K562 (cell line): ENCODE measurements at regions not wholly inside any gene's neighbourhood (a gene's known extent, or its start where the extent isn't known, plus 50 kb on each side); places are given as distances from the start of the nearest gene placed in this dataset.

ENCODE experiments used
- CBX3 ChIP-seq, 2 experiments: IDR thresholded peaks; 1 replicate in 1 of 2; 2 replicates in 1 of 2; pipeline ENCODE4 v1.6.1; 2012; ENCODE audit warnings: inconsistent platforms in 2 of 2, low read length in 2 of 2, borderline replicate concordance in 1 of 2, control low read depth in 1 of 2
- CTCF ChIP-seq, 3 experiments: IDR thresholded peaks in 2 of 3; conservative IDR thresholded peaks in 1 of 3; 2 replicates each; pipeline ENCODE4 v1.5.1; 2011 to 2012; ENCODE audit warnings: low read length in 3 of 3, mild to moderate bottlenecking in 3 of 3, control low read depth in 2 of 3, improper control_type of control experiment in 1 of 3, inconsistent platforms in 1 of 3, low read depth in 1 of 3, mixed read lengths in 1 of 3, moderate library complexity in 1 of 3; ENCODE audit not compliant: insufficient read depth in 2 of 3
- EP300 ChIP-seq: IDR thresholded peaks from 2 replicates; pipeline ENCODE4 v1.6.1; 2012; ENCODE audit warnings: low read length, improper control_type of control experiment
- FOXK2 ChIP-seq, 2 experiments: fragments of 450-650 bp; IDR thresholded peaks in 1 of 2; conservative IDR thresholded peaks in 1 of 2; 2 replicates each; pipeline ENCODE4 v1.6.1; 2016; ENCODE audit warnings: low read depth in 2 of 2, mild to moderate bottlenecking in 1 of 2
- HMBOX1 ChIP-seq: sonication (generic); IDR thresholded peaks from 2 replicates; pipeline ENCODE4 v1.6.1; 2016
- JUND ChIP-seq, 2 experiments: IDR thresholded peaks; 2 replicates in 1 of 2; 3 replicates in 1 of 2; pipeline ENCODE4 v1.6.1; 2011; ENCODE audit warnings: borderline replicate concordance in 2 of 2, low read depth in 2 of 2, low read length in 2 of 2, improper control_type of control experiment in 1 of 2, missing biosample characterization in 1 of 2, missing genetic modification characterization in 1 of 2, missing genetic modification reagents in 1 of 2
- NR1H2 ChIP-seq: sonication (generic); formaldehyde crosslinking; IDR thresholded peaks from 2 replicates; pipeline ENCODE4 v1.4.0; 2020; ENCODE audit warnings: mild to moderate bottlenecking, missing genetic modification reagents
- POLR2A ChIP-seq: fragments of 450-650 bp; conservative IDR thresholded peaks from 2 replicates; pipeline ENCODE4 v1.6.1; 2016
- POLR2H ChIP-seq: IDR thresholded peaks from 2 replicates; pipeline ENCODE4 v1.6.1; 2016; ENCODE audit warnings: missing genetic modification characterization, low read depth, mild to moderate bottlenecking, control low read depth, missing compliant biosample characterization, moderate library complexity
- SMARCE1 ChIP-seq: fragments of 450-650 bp; IDR thresholded peaks from 2 replicates; pipeline ENCODE4 v1.7.1; 2016; ENCODE audit warnings: mild to moderate bottlenecking
- TEAD1 ChIP-seq, 2 experiments: fragments of 450-650 bp in 1 of 2; sonication (generic) in 1 of 2; formaldehyde crosslinking; IDR thresholded peaks; 2 replicates each; pipeline versions ENCODE4 v1.4.0 to v1.8.0; 2020 to 2022; ENCODE audit warnings: mild to moderate bottlenecking in 2 of 2, missing genetic modification reagents in 1 of 2
- U2AF1 ChIP-seq: fragments of 200-400 bp; formaldehyde crosslinking; optimal IDR thresholded peaks from 2 replicates; pipeline ENCODE3; 2017; ENCODE audit warnings: mild to moderate bottlenecking, low read depth, low read length, moderate library complexity
- YY1 ChIP-seq, 3 experiments: IDR thresholded peaks; 2 replicates each; pipeline ENCODE4 v1.6.1; 2011; ENCODE audit warnings: low read length in 2 of 3, mild to moderate bottlenecking in 2 of 3, moderate library complexity in 2 of 3, borderline replicate concordance in 1 of 3, control low read depth in 1 of 3, low read depth in 1 of 3; ENCODE audit not compliant: insufficient read depth in 3 of 3, insufficient replicate concordance in 2 of 3, control insufficient read depth in 1 of 3, insufficient read length in 1 of 3; ENCODE audit errors: extremely low read depth in 1 of 3
- TF ChIP-seq, protein P1 (sequence below): fragments of 150-350 bp; conservative IDR thresholded peaks from 2 replicates; pipeline ENCODE4 v1.6.1; 2014; ENCODE audit warnings: low read length

DNA sequence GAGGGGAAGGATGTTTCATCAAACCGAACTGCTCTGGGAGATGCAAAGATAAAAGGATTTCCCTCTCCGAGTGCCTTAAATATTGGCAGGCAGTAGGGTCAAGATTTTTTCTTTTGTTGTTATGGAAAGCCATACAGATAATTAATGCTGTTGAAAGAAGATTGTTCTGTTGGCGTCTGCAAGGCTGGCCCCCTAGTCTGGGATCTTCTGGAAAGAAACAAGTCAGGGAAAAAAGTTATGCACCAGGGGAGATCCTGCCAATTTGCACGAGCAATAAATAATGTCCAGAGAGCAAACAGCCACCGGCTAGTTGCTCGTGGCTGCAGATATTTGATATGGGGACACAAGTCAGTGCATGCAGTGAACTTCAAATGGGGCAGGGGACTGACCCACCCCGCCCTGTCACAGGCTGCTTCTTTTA, 202.1 kb upstream of the MYL2 start:
- TF ChIP-seq, protein P1, sequence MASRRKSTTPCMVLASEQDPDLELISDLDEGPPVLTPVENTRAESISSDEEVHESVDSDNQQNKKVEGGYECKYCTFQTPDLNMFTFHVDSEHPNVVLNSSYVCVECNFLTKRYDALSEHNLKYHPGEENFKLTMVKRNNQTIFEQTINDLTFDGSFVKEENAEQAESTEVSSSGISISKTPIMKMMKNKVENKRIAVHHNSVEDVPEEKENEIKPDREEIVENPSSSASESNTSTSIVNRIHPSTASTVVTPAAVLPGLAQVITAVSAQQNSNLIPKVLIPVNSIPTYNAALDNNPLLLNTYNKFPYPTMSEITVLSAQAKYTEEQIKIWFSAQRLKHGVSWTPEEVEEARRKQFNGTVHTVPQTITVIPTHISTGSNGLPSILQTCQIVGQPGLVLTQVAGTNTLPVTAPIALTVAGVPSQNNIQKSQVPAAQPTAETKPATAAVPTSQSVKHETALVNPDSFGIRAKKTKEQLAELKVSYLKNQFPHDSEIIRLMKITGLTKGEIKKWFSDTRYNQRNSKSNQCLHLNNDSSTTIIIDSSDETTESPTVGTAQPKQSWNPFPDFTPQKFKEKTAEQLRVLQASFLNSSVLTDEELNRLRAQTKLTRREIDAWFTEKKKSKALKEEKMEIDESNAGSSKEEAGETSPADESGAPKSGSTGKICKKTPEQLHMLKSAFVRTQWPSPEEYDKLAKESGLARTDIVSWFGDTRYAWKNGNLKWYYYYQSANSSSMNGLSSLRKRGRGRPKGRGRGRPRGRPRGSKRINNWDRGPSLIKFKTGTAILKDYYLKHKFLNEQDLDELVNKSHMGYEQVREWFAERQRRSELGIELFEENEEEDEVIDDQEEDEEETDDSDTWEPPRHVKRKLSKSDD = no peak
- TF ChIP-seq YY1 (IDR thresholded peaks at IDR 0.05; ENCODE audit: borderline replicate concordance in 1 of 3, control insufficient read depth in 1 of 3, extremely low read depth in 1 of 3, insufficient read depth in 3 of 3, insufficient read length in 1 of 3, insufficient replicate concordance in 2 of 3, low read depth in 1 of 3, low read length in 2 of 3) (no peak), POLR2A (no peak), NR1H2 (CRISPR knock-in tag) (no peak), POLR2H (tag) (no peak), FOXK2 (conservative IDR thresholded peaks at IDR 0.05 in 1 of 2, IDR thresholded peaks at IDR 0.05 in 1 of 2; ENCODE audit: low read depth in 2 of 2) (no peak), CBX3 (IDR thresholded peaks at IDR 0.05; ENCODE audit: borderline replicate concordance in 1 of 2, low read length in 2 of 2) (no peak), EP300 (no peak), CTCF (IDR thresholded peaks at IDR 0.05 in 2 of 3, conservative IDR thresholded peaks at IDR 0.05 in 1 of 3; ENCODE audit: insufficient read depth in 2 of 3, low read depth in 1 of 3, low read length in 3 of 3) (no peak), SMARCE1 (no peak), JUND (IDR thresholded peaks at IDR 0.05; ENCODE audit: borderline replicate concordance, low read depth, low read length) (no peak), JUND (tag; IDR thresholded peaks at IDR 0.05; ENCODE audit: borderline replicate concordance, low read depth, low read length) (no peak), U2AF1 (no peak), TEAD1 (CRISPR knock-in tag; IDR thresholded peaks at IDR 0.05) (no peak), HMBOX1 (no peak)
